GM19324 (cell line): ENCODE measurements at regions not wholly inside any gene's neighbourhood (a gene's known extent, or its start where the extent isn't known, plus 50 kb on each side); places are given as distances from the start of the nearest gene placed in this dataset.
"Not testable (repeated sequence)": the region's sequence is repeated elsewhere in the genome, so short reads cannot be mapped to it uniquely, and the experiment has no call there.

Experiments used
- ATAC-seq: cut with Tn5 transposase; IDR thresholded peaks from one replicate; pipeline ENCODE4 v1.9.1; 2021; ENCODE audit warnings: mild to moderate bottlenecking, moderate library complexity; ENCODE audit not compliant: unreplicated experiment, low FRiP score

GRCh38 chr1:219560856-219561255 lies 52.0 kb downstream of the ZC3H11B start:
- no peak for ATAC-seq

DNA sequence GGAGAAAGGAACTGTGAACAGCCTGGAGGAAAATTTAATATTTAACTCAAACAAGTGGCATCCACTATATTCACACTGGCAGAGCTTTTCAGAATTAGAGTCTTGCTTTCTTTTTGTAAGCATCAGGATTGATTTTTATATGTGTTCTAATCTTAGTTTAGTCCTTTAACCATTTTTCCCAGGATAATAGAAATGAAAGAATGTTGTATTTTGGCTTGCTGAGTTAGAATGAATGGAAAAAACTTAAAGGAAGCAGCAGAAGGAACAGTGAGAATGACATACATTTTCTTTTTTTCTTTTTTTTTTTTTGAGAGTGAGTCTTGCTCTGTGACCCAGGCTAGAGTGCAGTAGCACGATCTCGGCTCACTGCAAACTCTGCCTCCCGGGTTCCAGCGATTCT lies 53.0 kb downstream of the ZC3H11B start:
- no peak for ATAC-seq

GRCh38 chr1:219555806-219556205 lies 57.1 kb downstream of the ZC3H11B start:
- ATAC-seq = no peak

GRCh38 chr1:219555031-219555692 lies 57.7 kb downstream of the ZC3H11B start:
- ATAC-seq = no peak

DNA sequence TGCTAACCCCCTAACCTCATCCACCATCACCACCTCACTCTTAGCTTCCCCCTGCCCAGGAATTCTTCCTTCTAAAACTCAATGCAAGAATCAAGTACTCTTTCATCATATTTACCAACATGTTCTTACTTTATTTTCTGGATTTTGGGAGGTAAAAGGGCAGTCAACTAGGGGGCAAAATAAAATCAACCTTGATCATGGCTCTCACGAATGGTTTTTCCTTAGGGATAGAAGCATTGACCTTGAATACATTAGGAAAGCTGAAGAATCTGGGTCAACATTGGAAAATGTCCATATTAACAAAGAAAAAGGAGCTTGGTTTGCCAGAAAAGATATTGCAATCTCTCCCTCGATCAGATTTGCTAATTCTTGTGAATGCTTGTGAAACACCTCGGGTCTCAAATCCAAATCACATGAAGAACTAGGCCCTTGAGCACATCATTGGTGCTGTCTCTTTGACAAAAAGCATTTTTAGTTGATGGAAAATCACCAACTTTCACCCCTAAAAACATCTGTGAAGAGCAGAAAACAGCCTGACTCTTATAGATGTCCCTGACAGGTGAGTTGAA lies 58.9 kb downstream of the ZC3H11B start:
- no peak for ATAC-seq

- no peak for ATAC-seq
These were observed 62.7 kb downstream of the ZC3H11B start for GRCh38 chr1:219550201-219550600.

GRCh38 chr1:219549215-219549614 lies 63.7 kb downstream of the ZC3H11B start:
- ATAC-seq = no peak

- ATAC-seq = no peak
These were observed 64.5 kb downstream of the ZC3H11B start for GRCh38 chr1:219548386-219548785.

DNA sequence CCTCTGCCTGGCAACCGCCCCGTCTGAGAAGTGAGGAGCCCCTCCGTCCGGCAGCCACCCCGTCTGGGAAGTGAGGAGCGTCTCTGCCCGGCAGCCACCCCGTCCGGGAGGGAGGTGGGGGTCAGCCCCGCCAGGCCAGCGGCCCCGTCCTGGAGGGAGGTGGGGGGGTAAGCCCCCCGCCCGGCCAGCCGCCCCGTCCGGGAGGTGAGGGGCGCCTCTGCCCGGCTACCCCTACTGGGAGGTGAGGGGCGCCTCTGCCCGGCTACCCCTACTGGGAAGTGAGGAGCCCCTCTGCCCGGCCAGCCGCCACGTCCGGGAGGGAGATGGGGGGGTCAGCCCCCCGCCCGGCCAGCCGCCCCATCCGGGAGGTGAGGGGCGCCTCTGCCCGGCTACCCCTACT lies 67.1 kb downstream of the ZC3H11B start:
- ATAC-seq = not testable (repeated sequence)

DNA sequence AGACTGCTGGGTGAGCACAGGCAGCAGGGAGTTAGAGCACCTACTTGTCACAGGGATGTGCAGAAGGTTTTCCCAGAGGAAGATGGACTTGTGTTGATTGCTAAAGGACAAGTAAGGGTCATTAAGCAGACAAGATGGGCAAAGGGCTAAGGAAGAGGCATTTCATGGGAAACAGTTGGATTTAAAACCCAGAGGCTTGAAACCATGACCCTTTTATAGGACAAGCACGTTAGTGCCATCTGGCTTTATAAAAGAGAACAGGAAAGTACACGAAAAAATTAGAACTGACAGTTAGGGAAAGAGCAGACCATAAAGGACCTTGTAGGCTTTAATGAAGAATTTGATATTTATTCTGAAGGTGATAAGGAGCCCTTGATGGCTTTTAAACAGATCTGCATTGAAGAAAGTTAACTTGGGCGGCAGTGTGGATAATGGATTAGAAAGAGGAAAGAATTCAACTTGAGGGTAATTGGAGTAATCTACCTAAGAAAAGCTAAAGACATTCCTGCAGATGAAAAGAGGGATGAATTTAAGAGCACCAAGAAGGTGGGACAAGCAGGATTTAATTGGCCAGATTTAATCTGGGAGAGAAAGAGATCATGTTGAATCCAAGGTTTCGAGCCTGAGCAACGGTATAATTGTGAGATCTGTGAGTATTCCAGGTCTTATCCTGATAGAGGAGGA lies 68.6 kb downstream of the ZC3H11B start:
- ATAC-seq = no peak

GRCh38 chr1:219542828-219543518 lies 69.9 kb downstream of the ZC3H11B start:
- ATAC-seq = no peak

GRCh38 chr1:219541946-219542345 lies 71.0 kb downstream of the ZC3H11B start:
- no peak for ATAC-seq

DNA sequence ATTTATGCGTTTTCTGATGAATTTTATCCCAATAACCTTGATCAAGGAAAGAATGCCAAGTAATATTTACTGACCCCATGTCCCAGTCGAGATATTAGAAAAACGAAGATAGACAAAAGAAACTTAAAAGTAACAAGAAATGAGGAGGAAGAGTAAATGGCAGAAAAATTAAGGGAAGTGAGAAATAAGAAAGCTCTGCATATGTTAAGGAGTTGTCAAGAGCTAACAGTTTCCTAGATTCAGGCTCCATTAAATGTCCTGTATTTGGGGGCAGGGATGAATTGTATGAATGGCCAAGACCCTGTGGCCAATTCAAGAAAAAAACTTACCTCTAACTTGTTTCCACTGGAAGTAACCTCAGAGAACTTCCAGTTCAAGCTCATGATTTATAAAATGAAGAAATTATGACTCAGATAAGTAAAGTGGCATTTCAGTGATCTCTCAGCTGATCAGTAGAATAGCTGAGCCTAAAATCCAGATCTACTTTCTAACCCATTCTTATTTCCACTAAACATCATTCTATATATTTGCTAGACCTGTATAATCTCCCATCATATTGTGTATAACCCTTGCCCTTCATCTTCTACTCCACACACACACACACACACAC lies 73.2 kb downstream of the ZC3H11B start:
- no peak for ATAC-seq

- ATAC-seq = no peak
These were observed 74.0 kb downstream of the ZC3H11B start for GRCh38 chr1:219538886-219539285.

GRCh38 chr1:219537223-219537631 lies 75.7 kb downstream of the ZC3H11B start:
- no peak for ATAC-seq

DNA sequence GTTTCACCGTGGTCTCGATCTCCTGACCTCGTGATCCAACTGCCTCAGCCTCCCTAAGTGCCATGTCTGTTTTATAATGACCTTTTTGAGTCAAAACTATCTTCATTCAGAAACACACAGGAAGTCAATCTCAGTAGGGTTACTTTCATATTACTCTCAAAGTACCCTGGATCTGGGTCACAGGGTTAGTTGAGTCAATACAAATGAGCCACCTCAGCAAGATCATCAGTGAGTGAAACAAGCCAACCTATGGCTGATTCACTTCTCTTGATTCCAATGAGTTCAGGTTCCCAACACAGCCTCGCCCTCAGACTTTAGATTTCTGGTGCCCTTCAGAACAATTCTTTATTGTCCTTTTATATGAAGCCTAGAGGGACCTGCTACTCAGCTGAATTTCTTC lies 76.9 kb downstream of the ZC3H11B start:
- ATAC-seq = no peak

DNA sequence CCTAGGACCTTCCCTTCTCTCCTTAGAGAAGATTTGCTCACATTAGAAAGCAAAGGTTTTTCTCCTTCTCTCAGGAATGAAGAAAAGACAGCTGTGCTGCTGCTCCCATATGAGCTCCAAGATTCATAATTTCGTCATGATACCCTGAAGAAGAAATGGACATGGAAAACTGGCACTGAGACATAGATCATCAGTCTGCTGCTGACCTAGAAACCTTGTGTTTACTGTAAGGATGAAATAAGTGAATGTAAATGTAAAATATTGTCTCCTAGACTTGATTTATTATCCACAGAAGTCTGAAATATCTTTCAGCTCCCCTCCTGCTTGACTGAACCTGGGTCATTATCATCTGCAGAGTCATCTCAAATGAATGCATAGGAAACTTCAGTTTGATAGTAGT lies 77.9 kb downstream of the ZC3H11B start:
- no peak for ATAC-seq

DNA sequence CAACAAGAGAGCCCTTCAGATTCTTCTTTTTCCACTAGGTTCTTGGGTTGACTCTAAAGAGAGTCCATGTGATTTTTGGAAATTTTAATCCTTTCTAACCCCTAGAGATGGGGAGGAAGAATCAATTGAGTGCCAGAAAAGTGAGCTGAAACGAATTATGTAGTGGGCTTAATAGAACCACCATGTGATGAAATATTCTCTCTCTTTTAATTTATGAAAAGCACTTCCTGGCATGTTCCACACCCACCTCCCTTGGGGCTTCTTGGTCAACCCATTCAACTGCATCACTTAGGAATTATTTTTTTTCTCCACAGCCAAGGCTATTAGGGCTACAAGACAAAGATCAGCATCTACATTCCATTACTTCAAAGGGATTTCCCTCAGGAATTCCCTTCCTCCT lies 79.6 kb downstream of the ZC3H11B start:
- no peak for ATAC-seq

DNA sequence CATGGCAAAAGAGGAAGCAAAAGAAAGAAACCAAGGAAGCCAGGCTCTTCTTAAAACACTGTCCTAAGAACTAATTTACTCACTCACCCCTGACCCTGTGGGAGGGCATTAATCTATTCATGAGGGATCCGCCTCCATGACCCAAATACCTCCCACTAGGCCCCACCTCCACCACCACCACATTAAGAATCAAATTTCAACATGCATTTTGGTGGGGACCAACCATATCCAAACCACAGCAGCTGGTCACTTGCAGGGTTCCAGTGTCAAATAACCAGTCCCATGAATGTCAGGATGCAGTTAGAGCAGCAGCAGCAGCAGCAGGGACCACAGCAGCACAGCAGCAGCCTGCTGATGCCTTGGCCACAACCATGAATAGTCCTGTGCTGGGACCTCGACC lies 83.8 kb downstream of the ZC3H11B start:
- ATAC-seq = no peak

DNA sequence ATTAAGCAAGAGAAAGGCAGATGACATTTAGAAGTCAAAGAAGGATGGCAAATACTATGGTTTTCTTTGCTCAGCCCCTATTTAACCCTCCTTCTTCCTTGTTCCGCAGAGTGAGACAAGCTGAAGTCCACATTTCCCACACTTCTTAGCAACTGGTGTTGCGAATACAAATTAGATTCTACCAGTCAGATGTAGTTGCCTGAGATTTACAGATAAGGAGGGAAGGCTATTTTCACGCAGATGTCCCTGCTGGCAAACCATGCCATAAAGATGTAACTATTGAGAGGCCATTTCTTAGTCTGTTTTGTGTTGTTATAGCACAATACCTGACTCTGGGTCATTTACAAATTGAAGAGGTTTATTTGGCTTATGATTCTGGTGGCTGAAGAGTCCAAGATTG lies 84.3 kb downstream of the ZC3H11B start:
- no peak for ATAC-seq

DNA sequence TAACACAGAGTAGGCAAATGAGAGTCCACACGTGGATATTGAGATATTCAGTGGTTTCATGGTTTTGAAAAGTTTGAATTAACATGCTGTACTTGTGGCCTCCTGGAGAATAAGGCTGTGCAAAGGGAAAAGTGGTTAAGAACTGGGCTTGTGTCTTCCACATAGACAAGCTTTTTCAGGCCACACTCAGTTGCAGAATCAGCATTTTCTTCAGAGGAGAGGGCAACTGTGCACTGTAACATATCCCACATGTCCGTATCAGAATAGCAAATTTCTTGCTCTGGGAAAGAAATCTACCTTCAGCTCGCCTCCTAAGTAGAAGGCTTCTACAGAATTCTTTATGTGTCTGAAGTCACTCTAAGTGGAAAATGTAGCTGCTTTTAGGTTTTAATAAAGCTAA lies 84.9 kb downstream of the ZC3H11B start:
- no peak for ATAC-seq
